Transverse colon (tissue), 4 donors: ENCODE measurements at regions not wholly inside any gene's neighbourhood (a gene's known extent, or its start where the extent isn't known, plus 50 kb on each side); places are given as distances from the start of the nearest gene placed in this dataset.

Experiments
- CTCF ChIP-seq, 5 experiments: fragments of 200-600 bp in 3 of 5; fragments of 450-650 bp in 2 of 5; sonication (generic) in 3 of 5; IDR thresholded peaks; 1 replicate in 2 of 5; 2 replicates in 3 of 5; pipeline ENCODE4 v1.5.1; 2016 to 2017; ENCODE audit warnings: antibody characterized with exemption in 5 of 5, inconsistent platforms in 3 of 5, mild to moderate bottlenecking in 2 of 5, moderate library complexity in 1 of 5
- EP300 ChIP-seq: sonication (generic); formaldehyde crosslinking; IDR thresholded peaks from one replicate; pipeline ENCODE4 v1.6.1; 2017; ENCODE audit warnings: antibody characterized with exemption, low read depth
- POLR2A ChIP-seq: fragments of 450-650 bp; IDR thresholded peaks from one replicate; pipeline ENCODE4 v1.6.1; 2016; ENCODE audit warnings: antibody characterized with exemption, mild to moderate bottlenecking, moderate library complexity
- POLR2AphosphoS5 ChIP-seq, 3 donors: sonication (generic); formaldehyde crosslinking; IDR thresholded peaks; one replicate each; pipeline ENCODE4 v1.6.1; 2016; ENCODE audit warnings: antibody characterized with exemption in 3 of 3

- TF ChIP-seq CTCF (IDR thresholded peaks at IDR 0.05): no peak
- TF ChIP-seq POLR2A: no peak
- TF ChIP-seq EP300: no peak
- no peak for TF ChIP-seq POLR2AphosphoS5 (IDR thresholded peaks at IDR 0.05)
Observed at GRCh38 chr19:23587546-23587945, 99.5 kb downstream of the ZNF675 start.
